MM.1S (cell line): ENCODE measurements at regions not wholly inside any gene's neighbourhood (a gene's known extent, or its start where the extent isn't known, plus 50 kb on each side); places are given as distances from the start of the nearest gene placed in this dataset.

Source experiments
- EZH2phosphoT487 ChIP-seq: fragments of 300-600 bp; sonication (generic); IDR thresholded peaks from 2 replicates; pipeline ENCODE4 v1.6.1; 2018; ENCODE audit warnings: antibody characterized with exemption, low read length
- TF ChIP-seq, protein P1 (sequence below): fragments of 300-600 bp; sonication (generic); IDR thresholded peaks from 2 replicates; pipeline ENCODE4 v1.5.1; 2016; ENCODE audit warnings: antibody characterized with exemption, low read length, mixed read lengths

DNA sequence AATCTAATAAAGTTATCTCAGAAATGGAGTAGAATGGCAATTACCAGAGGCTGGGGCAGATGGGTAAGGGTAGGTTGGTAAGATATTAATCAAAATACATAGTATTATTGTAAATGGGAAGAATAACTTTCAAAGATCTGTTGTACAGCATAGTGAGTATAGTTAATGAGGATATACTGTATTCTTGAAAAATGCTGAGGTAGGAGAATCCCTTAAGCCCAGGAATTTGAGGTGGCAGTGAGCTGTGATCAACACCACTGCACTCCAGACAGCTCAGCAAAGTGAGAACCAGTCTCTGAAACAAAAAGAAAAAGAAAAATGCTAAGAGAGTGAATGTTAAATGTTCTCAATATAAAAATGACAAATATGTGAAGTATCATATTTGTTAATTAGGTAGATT is 1033.7 kb downstream of the KCNT2 start:
- TF ChIP-seq, protein P1, sequence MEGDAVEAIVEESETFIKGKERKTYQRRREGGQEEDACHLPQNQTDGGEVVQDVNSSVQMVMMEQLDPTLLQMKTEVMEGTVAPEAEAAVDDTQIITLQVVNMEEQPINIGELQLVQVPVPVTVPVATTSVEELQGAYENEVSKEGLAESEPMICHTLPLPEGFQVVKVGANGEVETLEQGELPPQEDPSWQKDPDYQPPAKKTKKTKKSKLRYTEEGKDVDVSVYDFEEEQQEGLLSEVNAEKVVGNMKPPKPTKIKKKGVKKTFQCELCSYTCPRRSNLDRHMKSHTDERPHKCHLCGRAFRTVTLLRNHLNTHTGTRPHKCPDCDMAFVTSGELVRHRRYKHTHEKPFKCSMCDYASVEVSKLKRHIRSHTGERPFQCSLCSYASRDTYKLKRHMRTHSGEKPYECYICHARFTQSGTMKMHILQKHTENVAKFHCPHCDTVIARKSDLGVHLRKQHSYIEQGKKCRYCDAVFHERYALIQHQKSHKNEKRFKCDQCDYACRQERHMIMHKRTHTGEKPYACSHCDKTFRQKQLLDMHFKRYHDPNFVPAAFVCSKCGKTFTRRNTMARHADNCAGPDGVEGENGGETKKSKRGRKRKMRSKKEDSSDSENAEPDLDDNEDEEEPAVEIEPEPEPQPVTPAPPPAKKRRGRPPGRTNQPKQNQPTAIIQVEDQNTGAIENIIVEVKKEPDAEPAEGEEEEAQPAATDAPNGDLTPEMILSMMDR = no peak
- TF ChIP-seq EZH2phosphoT487 = no peak
